ENCODE measurements at regions not wholly inside any gene's neighbourhood (a gene's known extent, or its start where the extent isn't known, plus 50 kb on each side); places are given as distances from the start of the nearest gene placed in this dataset.
A peak's percentile ranks its signal among the peaks of the same experiment; 100 is the strongest.

- peak; percentile 99 for DNase-seq (ENCODE audit: low spot score)
Observed at GRCh38 chr9:19999491-20000057, 210.7 kb upstream of the SLC24A2 start.

DNA sequence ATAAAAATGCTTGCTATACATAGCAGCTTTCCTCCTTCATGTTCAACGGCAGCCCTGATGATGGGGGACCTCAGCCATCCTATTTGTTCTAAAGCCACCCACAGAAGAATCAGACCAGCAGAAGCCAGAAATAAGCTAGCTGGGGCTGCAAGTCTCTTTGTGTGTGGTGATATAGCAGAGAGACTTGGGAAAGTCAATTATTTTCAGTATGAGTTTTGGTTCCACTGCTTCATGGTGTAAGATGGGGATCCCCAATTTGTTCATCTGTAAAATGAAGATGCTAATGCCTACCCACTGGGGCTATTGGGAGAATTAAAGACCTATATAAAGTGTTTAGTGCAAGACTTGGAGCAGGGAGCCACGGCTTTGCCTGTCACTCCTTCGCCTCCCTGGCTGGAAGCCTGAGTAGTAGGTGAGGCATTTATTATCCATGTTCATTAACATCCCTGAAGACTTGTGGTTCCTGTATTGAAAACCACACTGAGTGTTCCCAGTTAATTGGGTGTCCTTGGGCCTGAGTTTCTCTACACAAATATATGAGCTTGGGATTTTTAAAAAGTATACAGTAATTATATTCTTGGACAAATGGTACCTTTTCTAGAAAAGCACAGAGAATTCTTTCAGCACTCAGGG, 210.1 kb upstream of the SLC24A2 start:
- peak; percentile 86 for DNase-seq (ENCODE audit: low spot score)

DNA sequence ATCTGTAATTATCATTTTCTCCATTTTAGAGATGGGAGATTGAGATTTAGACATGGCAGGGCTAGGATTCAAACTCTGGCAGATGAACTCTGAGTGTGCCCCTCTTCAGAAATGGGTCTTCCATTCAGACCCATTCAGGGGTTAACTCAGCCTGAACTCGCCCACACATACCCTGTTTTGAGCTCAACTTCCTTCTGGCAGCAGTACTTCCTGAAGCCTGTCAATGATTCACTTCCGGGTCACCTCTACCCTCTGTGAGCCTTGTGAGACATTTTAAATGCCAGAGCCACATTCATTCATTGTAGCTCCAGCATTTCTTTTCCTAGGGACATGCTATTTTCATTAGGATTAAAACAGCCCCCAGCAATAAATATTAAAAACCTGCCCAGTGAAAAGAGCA, 209.3 kb upstream of the SLC24A2 start:
- peak; percentile 83 for DNase-seq (ENCODE audit: low spot score)

DNA sequence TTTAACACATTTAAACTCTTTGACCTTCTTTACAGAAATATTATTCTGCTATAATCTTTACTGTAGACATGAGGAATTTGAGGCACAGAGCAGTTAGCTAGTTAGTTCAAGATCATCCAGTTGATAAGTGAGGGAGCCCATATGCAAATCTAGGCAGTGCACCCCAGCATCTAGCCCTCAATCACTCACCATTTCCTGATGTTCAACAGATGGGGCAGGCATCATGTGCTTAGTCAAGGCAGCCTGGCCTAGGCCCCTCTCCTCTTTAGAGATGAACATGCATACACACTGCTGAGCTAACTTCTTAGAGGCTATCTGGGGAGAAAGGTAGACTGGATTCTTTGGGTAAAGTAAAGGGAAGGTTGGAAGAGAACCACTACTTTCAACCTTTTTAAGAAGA, 206.8 kb upstream of the SLC24A2 start:
- no peak for DNase-seq (ENCODE audit: low spot score)

GRCh38 chr9:19994296-19994695, 205.5 kb upstream of the SLC24A2 start:
- DNase-seq (ENCODE audit: low spot score): peak; percentile 94

- DNase-seq (ENCODE audit: low spot score): peak; percentile 85
Observed at GRCh38 chr9:19992556-19992955, 203.7 kb upstream of the SLC24A2 start.

GRCh38 chr9:19989213-19989612, 200.4 kb upstream of the SLC24A2 start:
- DNase-seq (ENCODE audit: low spot score): no peak

DNA sequence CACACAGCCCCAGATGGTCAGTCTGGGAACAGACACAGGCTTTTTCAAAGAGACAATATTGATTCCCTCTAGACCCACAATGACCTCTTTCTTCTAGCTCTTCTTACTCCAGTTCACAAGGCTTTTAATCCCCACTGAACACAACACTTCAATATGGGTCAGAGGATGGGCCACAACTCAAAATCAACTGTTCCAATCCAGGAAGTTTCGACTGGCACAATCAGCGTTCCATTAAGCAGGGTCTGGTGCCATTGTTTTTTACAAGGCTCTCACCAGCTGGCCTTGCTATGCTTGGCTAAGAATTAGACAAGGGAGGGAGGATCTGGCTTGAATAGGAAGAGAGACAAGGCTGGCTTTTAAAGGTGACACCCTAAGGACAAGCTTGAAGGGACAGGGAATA, 199.4 kb upstream of the SLC24A2 start:
- DNase-seq (ENCODE audit: low spot score): no peak

GRCh38 chr9:19985081-19985480, 196.2 kb upstream of the SLC24A2 start:
- no peak for DNase-seq (ENCODE audit: low spot score)

DNA sequence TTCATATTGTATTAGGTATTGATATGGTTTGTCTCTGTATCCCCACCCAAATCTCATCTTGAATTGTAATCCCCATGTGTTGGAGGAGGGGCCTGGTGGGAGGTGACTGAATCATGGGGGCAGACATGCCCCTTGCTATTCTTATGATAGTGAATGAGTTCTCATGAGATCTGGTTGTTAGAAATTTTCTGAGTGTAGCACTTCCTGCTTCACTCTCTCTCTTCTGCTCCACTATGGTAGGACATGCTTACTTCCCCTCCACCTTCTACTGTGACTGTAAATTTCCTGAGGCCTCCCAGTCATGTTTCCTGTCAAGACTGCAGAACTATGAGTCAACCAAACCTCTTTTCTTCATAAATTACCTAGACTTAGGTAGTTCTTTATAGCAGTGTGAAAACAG, 187.4 kb upstream of the SLC24A2 start:
- peak; percentile 76 for DNase-seq (ENCODE audit: low spot score)

DNA sequence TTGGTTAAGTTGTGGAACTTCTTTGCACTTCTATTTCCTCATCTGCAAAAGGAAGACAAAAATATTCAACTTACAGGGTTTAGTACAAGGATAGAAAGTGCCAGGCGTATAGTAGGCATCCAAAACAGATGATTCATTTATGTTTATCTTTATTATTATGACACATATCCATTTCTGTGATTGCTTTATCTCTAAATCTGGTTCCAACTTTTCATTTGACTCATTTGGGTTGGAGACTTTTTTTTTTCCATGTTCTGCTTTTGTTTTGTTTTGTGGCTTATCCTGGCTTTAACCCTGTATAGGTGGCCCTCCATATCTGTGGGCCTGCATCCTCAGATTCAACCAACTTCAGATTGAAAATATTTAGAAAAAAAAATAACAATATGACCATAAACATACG, 186.7 kb upstream of the SLC24A2 start:
- no peak for DNase-seq (ENCODE audit: low spot score)

GRCh38 chr9:19969721-19970120, 180.9 kb upstream of the SLC24A2 start:
- peak; percentile 41 for DNase-seq (ENCODE audit: low spot score)

DNA sequence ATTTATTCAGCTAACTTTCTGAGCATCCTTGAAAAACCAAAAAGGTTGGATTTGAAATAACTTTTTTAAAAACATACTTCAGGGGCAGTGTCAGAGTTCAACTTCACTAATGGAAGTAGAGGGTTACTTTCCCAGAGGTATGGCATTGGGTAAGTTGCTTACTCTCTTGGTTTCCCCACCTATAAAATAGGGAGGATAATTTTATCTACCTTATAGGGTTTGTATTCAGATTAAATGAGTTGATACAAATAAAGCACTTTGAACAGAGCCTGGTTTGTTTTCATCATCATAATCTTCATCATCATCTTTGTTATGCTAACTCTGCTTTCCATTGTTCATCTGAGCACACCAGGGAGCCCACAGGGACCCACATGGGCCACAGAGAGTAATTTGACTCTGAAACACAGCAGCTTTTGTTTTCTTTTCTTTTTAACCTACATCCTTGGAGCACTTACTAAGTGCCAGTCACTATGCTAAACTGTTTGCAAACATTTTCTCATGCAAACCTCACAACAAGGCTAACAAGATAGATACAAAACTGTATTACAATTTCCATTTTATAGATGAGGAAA, 179.1 kb upstream of the SLC24A2 start:
- DNase-seq (ENCODE audit: low spot score): no peak

GRCh38 chr9:19967216-19967887, 178.5 kb upstream of the SLC24A2 start:
- DNase-seq (ENCODE audit: low spot score): no peak

DNA sequence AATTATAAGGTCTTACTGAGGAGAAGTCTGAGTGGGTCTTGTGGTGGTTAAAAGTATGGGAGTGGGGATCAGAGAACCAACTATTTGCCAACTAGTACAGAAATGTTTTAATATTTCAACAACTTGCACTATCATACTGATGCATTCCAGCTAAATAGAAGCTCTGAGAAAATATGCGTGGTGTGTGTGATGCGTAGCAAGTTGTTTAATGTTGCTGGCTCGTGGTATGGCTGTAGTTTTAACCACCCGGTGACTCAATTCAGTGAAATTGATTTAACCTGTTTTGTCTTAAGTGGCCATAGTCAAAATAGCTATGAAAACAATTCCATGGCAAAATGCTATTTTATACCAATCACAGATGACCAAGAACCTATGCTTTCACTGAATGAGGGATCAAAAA, 176.5 kb upstream of the SLC24A2 start:
- no peak for DNase-seq (ENCODE audit: low spot score)

GRCh38 chr9:19947996-19948395, 159.2 kb upstream of the SLC24A2 start:
- DNase-seq (ENCODE audit: low spot score): no peak

DNA sequence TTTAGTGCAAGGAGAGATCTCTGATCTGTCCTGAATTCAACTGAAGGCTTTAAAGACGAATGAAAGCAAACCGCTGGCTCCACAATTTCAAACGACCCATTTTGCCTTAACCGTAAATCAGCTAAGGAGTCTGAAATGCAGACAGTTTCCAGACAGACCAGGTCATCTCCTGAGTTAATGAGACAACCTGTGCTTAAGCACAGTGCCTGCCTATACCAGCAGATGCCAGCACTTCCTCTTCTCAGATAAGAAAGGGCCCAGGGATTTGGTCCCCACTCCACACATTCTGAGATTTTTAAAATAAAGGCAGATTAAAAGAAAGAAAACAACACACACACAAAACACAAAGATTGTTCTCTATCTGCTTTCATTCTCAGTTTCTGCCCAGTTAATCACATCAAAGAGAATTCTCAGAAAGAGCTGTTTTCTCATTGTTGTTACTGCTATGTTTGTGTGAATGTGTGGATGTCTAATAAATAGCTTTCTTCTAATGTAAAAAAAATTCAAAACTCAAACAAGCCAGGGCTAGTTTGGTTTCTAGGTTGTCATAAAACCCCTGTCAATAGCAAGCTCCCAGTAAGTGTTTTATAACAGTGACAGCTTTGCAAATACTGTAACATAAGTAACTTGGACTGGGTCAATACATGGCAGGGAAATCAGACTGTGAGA, 157.7 kb upstream of the SLC24A2 start:
- DNase-seq (ENCODE audit: low spot score): peak; percentile 54

DNA sequence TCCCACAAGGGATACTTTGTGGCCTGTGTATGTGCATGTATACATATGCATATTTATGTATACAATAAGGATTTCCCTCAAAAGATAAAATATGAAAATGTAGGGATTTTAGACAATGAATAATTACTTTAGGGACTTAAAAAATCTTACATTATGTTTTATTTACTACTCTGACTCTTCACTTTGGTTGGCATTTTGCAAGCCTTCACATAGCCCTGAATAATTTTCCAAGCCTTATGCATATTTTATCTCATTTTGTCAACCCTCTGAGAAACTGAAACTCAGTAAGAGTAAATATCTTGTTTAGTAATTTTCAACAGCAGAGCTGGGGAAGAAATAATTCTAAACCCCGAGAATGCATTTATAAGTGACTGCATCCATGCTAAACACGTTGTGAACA, 153.0 kb upstream of the SLC24A2 start:
- DNase-seq (ENCODE audit: low spot score): no peak

GRCh38 chr9:19940811-19941535, 152.1 kb upstream of the SLC24A2 start:
- no peak for DNase-seq (ENCODE audit: low spot score)

DNA sequence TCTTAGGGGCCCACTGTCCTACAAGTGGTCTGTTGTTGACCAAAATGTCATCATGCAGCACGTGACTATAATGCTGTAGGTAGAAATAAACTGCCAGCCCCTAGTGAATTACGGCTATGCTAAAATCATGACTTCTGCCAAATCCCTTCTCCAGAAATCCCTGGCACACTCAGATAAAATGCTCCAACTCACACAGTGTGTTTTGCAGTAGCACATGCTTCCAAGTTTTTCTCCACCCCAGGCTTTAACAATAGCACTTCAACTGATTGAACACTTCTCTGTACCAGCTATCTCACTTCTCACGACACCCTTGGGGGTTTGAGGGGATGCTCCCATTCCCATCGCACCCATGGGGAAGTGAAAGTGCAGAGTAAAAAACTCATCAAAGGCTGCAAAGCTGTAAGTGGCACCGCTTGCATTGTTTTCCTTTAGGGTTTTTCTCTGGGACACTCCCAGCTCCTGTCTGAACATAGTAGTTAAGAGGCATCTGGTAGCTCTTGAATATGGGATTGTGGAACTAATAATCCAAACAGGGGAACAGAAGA, 151.0 kb upstream of the SLC24A2 start:
- DNase-seq (ENCODE audit: low spot score): no peak

- no peak for DNase-seq (ENCODE audit: low spot score)
Observed at GRCh38 chr9:19938990-19939733, 150.3 kb upstream of the SLC24A2 start.
